ENCODE measurements at regions not wholly inside any gene's neighbourhood (a gene's known extent, or its start where the extent isn't known, plus 50 kb on each side); places are given as distances from the start of the nearest gene placed in this dataset.

GRCh38 chr5:128627939-128628338, 89.9 kb upstream of the FBN2 start:
- H3K4me3 ChIP-seq, result no peak overlapping the region
- H3K4me1 ChIP-seq (ENCODE audit: control insufficient read depth in 5 of 5, insufficient read depth in 5 of 5, low read length in 5 of 5), result peaks cover 0 to 3% (median 0%) of the 10 kb centered on the region in 5 donors
- 85 to 94% methylated on average over 1 of the region's 1 CpG for WGBS, 2 donors
- no peaks in the 10 kb centered on the region for H3K36me3 ChIP-seq (ENCODE audit: control insufficient read depth in 4 of 4, insufficient read depth in 4 of 4, low read length in 4 of 4)
- DNase-seq (no peak), ATAC-seq (ENCODE audit: insufficient read depth, low FRiP score) (no peak)
- no peak for TF ChIP-seq CTCF (IDR thresholded peaks at IDR 0.05; ENCODE audit: control extremely low read depth, extremely low read depth)
- H3K27me3 ChIP-seq (ENCODE audit: control insufficient read depth in 3 of 3, insufficient read depth in 3 of 3, low read length in 2 of 3), result no peaks in the 10 kb centered on the region
- no peak overlapping the region for H3K27ac ChIP-seq (ENCODE audit: low read depth in 1 of 2, low read length in 1 of 2)
- no peak overlapping the region for H3K9ac ChIP-seq (ENCODE audit: insufficient read depth in 1 of 2, low read length in 2 of 2)
- H3K9me3 ChIP-seq (ENCODE audit: control insufficient read depth in 4 of 4, insufficient read depth in 3 of 4, low read length in 3 of 4), result no peaks in the 10 kb centered on the region

GRCh38 chr5:128629157-128629556, 91.1 kb upstream of the FBN2 start:
- Histone ChIP-seq H3K4me3 (no peak overlapping the region), H3K4me1 (ENCODE audit: control insufficient read depth in 5 of 5, insufficient read depth in 5 of 5, low read length in 5 of 5) (peaks cover 0 to 3% (median 0%) of the 10 kb centered on the region in 5 donors), H3K27me3 (ENCODE audit: control insufficient read depth in 3 of 3, insufficient read depth in 3 of 3, low read length in 2 of 3) (no peaks in the 10 kb centered on the region), H3K9me3 (ENCODE audit: control insufficient read depth in 4 of 4, insufficient read depth in 3 of 4, low read length in 3 of 4) (no peaks in the 10 kb centered on the region), H3K9ac (ENCODE audit: insufficient read depth in 1 of 2, low read length in 2 of 2) (no peak overlapping the region), H3K36me3 (ENCODE audit: control insufficient read depth in 4 of 4, insufficient read depth in 4 of 4, low read length in 4 of 4) (no peaks in the 10 kb centered on the region), H3K27ac (ENCODE audit: low read depth in 1 of 2, low read length in 1 of 2) (no peak overlapping the region)
- DNase-seq (no peak), ATAC-seq (ENCODE audit: insufficient read depth, low FRiP score) (no peak)
- 65 to 74% methylated on average over 3 of the region's 3 CpGs for WGBS, 2 donors
- TF ChIP-seq CTCF (IDR thresholded peaks at IDR 0.05; ENCODE audit: control extremely low read depth, extremely low read depth), result no peak

GRCh38 chr5:128630121-128630520, 92.1 kb upstream of the FBN2 start:
- no peak overlapping the region for H3K27ac ChIP-seq (ENCODE audit: low read depth in 1 of 2, low read length in 1 of 2)
- ATAC-seq (ENCODE audit: insufficient read depth, low FRiP score), result no peak
- 89 to 91% methylated on average over 1 of the region's 1 CpG for WGBS, 2 donors
- H3K9ac ChIP-seq (ENCODE audit: insufficient read depth in 1 of 2, low read length in 2 of 2), result no peak overlapping the region
- DNase-seq, result no peak
- peaks cover 0 to 3% (median 0%) of the 10 kb centered on the region in 5 donors for H3K4me1 ChIP-seq (ENCODE audit: control insufficient read depth in 5 of 5, insufficient read depth in 5 of 5, low read length in 5 of 5)
- H3K36me3 ChIP-seq (ENCODE audit: control insufficient read depth in 4 of 4, insufficient read depth in 4 of 4, low read length in 4 of 4), result no peaks in the 10 kb centered on the region
- H3K4me3 ChIP-seq, result no peak overlapping the region
- no peak for TF ChIP-seq CTCF (IDR thresholded peaks at IDR 0.05; ENCODE audit: control extremely low read depth, extremely low read depth)
- H3K9me3 ChIP-seq (ENCODE audit: control insufficient read depth in 4 of 4, insufficient read depth in 3 of 4, low read length in 3 of 4), result no peaks in the 10 kb centered on the region
- no peaks in the 10 kb centered on the region for H3K27me3 ChIP-seq (ENCODE audit: control insufficient read depth in 3 of 3, insufficient read depth in 3 of 3, low read length in 2 of 3)

- no peak overlapping the region for H3K27ac ChIP-seq (ENCODE audit: low read depth in 1 of 2, low read length in 1 of 2)
- WGBS, 2 donors, result 89 to 93% methylated on average over 1 of the region's 1 CpG
- peaks cover 0 to under 1% (median 0%) of the 10 kb centered on the region in 5 donors for H3K4me1 ChIP-seq (ENCODE audit: control insufficient read depth in 5 of 5, insufficient read depth in 5 of 5, low read length in 5 of 5)
- no peak for DNase-seq
- TF ChIP-seq CTCF (IDR thresholded peaks at IDR 0.05; ENCODE audit: control extremely low read depth, extremely low read depth), result no peak
- no peak overlapping the region for H3K4me3 ChIP-seq
- no peak for ATAC-seq (ENCODE audit: insufficient read depth, low FRiP score)
- no peaks in the 10 kb centered on the region for H3K9me3 ChIP-seq (ENCODE audit: control insufficient read depth in 4 of 4, insufficient read depth in 3 of 4, low read length in 3 of 4)
- H3K27me3 ChIP-seq (ENCODE audit: control insufficient read depth in 3 of 3, insufficient read depth in 3 of 3, low read length in 2 of 3), result no peaks in the 10 kb centered on the region
- no peaks in the 10 kb centered on the region for H3K36me3 ChIP-seq (ENCODE audit: control insufficient read depth in 4 of 4, insufficient read depth in 4 of 4, low read length in 4 of 4)
- no peak overlapping the region for H3K9ac ChIP-seq (ENCODE audit: insufficient read depth in 1 of 2, low read length in 2 of 2)
Observed at GRCh38 chr5:128631771-128632170, 93.7 kb upstream of the FBN2 start.

Data from lung (tissue), 11 donors.